PC-3 (cell line): ENCODE measurements at regions not wholly inside any gene's neighbourhood (a gene's known extent, or its start where the extent isn't known, plus 50 kb on each side); places are given as distances from the start of the nearest gene placed in this dataset.

Experiments
- ATAC-seq: fragments of 200-7000 bp; cut with Tn5 transposase; 2 replicates; pipeline ENCODE4 v1.9.1; 2020; ENCODE audit warnings: mild to moderate bottlenecking, moderate library complexity
- BruUV-seq: library from RNA; stranded (reverse); fragments of 400-500 nt; replicated peaks from 2 replicates; lab custom pipeline; 2021; lab: Mats Ljungman, UMichigan
- CTCF ChIA-PET: fragments of 300-600 bp; sonication (Branson Sonifier 250); formaldehyde crosslinking; loops from one replicate; lab custom pipeline; 2022; ENCODE audit warnings: antibody characterized with exemption; lab: Charles Lee
- POLR2A ChIA-PET: fragments of 300-600 bp; sonication (Branson Sonifier 250); formaldehyde crosslinking; loops from one replicate; lab custom pipeline; 2022; ENCODE audit warnings: antibody characterized with exemption; ENCODE audit not compliant: unreplicated experiment; lab: Charles Lee
- DNase-seq: peaks from one replicate; pipeline ENCODE4 v3.0.0-alpha.2; 2015
- H2AFZ ChIP-seq: fragments of 300-600 bp; sonication (generic); 2 replicates; pipeline ENCODE4 v1.6.0; 2016; ENCODE audit warnings: antibody characterized with exemption, low read length
- H3F3A ChIP-seq: fragments of 300-600 bp; sonication (generic); one replicate; pipeline ENCODE4 v1.6.0; 2017; ENCODE audit warnings: antibody characterized with exemption, low read length, control low read depth, mild to moderate bottlenecking; ENCODE audit not compliant: unreplicated experiment
- H3K27ac ChIP-seq: fragments of 300-600 bp; sonication (generic); 2 replicates; pipeline ENCODE4 v1.5.1; 2016; ENCODE audit warnings: mild to moderate bottlenecking, low read length
- H3K27me3 ChIP-seq: fragments of 300-600 bp; sonication (generic); 2 replicates; pipeline ENCODE4 v1.6.1; 2016; ENCODE audit warnings: low read length, mixed read lengths
- H3K36me3 ChIP-seq: fragments of 300-600 bp; sonication (generic); 2 replicates; pipeline ENCODE4 v1.6.1; 2016; ENCODE audit warnings: low read depth, mixed run types, low read length, mixed read lengths
- H3K4me1 ChIP-seq: fragments of 300-600 bp; sonication (generic); 2 replicates; pipeline ENCODE4 v1.5.1; 2016; ENCODE audit warnings: low read length; ENCODE audit not compliant: insufficient read depth
- H3K4me2 ChIP-seq: fragments of 300-600 bp; sonication (generic); 2 replicates; pipeline ENCODE4 v1.6.0; 2016; ENCODE audit warnings: low read length
- H3K4me3 ChIP-seq: fragments of 300-600 bp; sonication (generic); 2 replicates; pipeline ENCODE4 v1.5.1; 2016; ENCODE audit warnings: mild to moderate bottlenecking, low read length, mixed read lengths
- H3K79me2 ChIP-seq: fragments of 300-600 bp; sonication (generic); 2 replicates; pipeline ENCODE4 v1.6.1; 2017; ENCODE audit warnings: low read length, mixed read lengths
- H3K9ac ChIP-seq: fragments of 300-600 bp; sonication (generic); 2 replicates; pipeline ENCODE4 v1.6.0; 2016; ENCODE audit warnings: mild to moderate bottlenecking, low read length
- H3K9me2 ChIP-seq: fragments of 300-600 bp; sonication (generic); replicated peaks from 2 replicates; pipeline ENCODE4 v1.6.1; 2016; ENCODE audit warnings: mixed run types, low read length, mixed read lengths
- H3K9me3 ChIP-seq: fragments of 300-600 bp; sonication (generic); 2 replicates; pipeline ENCODE4 v1.6.1; 2016; ENCODE audit warnings: low read length, mixed read lengths
- H4K20me1 ChIP-seq: fragments of 300-600 bp; sonication (generic); 2 replicates; pipeline ENCODE4 v1.6.1; 2016; ENCODE audit warnings: low read length, mixed read lengths
- EZH2 ChIP-seq: fragments of 300-600 bp; sonication (generic); IDR thresholded peaks from one replicate; pipeline ENCODE4 v1.6.1; 2017; ENCODE audit warnings: antibody characterized with exemption, mild to moderate bottlenecking, low read length; ENCODE audit not compliant: unreplicated experiment
- EZH2phosphoT487 ChIP-seq: fragments of 300-600 bp; sonication (generic); IDR thresholded peaks from 2 replicates; pipeline ENCODE4 v1.6.1; 2018; ENCODE audit warnings: mild to moderate bottlenecking, antibody characterized with exemption, low read length, borderline replicate concordance
- intact Hi-C: fragments of 100-400 bp; cut with micrococcal nuclease; formaldehyde crosslinking; loops from 2 replicates; pipeline ENCODE4 v1.9.0; 2023
- TF ChIP-seq, protein P1 (sequence below): fragments of 300-600 bp; sonication (generic); conservative IDR thresholded peaks from 2 replicates; pipeline ENCODE4 v1.5.1; 2017; ENCODE audit warnings: antibody characterized with exemption, low read depth, mild to moderate bottlenecking, low read length

DNA sequence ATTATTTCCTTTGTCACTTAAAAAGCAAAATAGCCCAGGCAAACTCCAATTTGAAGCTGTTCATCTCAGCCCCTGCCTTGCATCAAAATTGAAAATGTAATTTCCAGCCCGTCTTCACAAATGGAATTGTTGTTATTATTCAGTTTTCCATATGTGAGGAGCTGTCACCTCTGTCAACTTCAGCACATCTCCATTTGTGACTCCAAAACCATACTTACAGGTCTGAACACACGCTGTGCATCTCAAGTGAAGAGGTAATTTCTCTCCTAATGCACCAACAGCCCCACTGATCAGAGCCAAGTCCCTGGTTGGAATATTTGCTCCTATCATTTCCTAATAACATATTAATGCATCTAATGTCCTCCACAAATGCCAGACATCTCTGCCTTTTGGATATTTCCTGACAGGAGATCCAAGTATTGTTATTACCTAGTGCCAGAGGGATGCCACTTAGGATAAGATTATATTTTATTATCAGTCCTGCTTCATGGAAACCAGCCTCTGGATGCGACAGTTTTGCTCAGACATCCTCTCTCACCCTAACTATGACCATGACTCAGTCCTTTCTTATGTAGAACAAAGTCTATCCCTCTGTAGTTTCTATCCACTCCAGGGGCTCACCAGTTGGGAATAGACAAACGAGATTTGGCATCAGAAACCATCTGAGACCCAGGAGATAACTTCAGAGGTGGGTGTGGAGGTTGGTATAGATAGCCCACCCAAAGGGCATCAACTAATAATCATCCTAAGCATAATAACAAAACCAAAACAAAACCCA, 379.8 kb downstream of the VPS13C start:
- TF ChIP-seq EZH2phosphoT487, result no peak
- TF ChIP-seq EZH2, result no peak
- TF ChIP-seq, protein P1, sequence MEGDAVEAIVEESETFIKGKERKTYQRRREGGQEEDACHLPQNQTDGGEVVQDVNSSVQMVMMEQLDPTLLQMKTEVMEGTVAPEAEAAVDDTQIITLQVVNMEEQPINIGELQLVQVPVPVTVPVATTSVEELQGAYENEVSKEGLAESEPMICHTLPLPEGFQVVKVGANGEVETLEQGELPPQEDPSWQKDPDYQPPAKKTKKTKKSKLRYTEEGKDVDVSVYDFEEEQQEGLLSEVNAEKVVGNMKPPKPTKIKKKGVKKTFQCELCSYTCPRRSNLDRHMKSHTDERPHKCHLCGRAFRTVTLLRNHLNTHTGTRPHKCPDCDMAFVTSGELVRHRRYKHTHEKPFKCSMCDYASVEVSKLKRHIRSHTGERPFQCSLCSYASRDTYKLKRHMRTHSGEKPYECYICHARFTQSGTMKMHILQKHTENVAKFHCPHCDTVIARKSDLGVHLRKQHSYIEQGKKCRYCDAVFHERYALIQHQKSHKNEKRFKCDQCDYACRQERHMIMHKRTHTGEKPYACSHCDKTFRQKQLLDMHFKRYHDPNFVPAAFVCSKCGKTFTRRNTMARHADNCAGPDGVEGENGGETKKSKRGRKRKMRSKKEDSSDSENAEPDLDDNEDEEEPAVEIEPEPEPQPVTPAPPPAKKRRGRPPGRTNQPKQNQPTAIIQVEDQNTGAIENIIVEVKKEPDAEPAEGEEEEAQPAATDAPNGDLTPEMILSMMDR, result no peak
- intact Hi-C loops, result no loop called here
- no peaks in the 10 kb centered on the region for H3K36me3 ChIP-seq
- no peak overlapping the region for H3K27ac ChIP-seq
- no peaks in the 10 kb centered on the region for H3K9me2 ChIP-seq
- no peaks in the 10 kb centered on the region for H3K4me1 ChIP-seq
- BruUV-seq, result no TSS peak
- ATAC-seq (no peak), DNase-seq (no peak)
- no peaks in the 10 kb centered on the region for H3K79me2 ChIP-seq
- H3K9ac ChIP-seq, result no peak overlapping the region
- ChIA-PET CTCF (no interaction called here), POLR2A (no interaction called here)
- H3K9me3 ChIP-seq, result no peaks in the 10 kb centered on the region
- no peaks in the 10 kb centered on the region for H4K20me1 ChIP-seq
- no peak overlapping the region for H2AFZ ChIP-seq
- H3K4me2 ChIP-seq, result no peak overlapping the region
- no peaks in the 10 kb centered on the region for H3F3A ChIP-seq
- peaks cover 21% of the 10 kb centered on the region for H3K27me3 ChIP-seq
- no peak overlapping the region for H3K4me3 ChIP-seq

DNA sequence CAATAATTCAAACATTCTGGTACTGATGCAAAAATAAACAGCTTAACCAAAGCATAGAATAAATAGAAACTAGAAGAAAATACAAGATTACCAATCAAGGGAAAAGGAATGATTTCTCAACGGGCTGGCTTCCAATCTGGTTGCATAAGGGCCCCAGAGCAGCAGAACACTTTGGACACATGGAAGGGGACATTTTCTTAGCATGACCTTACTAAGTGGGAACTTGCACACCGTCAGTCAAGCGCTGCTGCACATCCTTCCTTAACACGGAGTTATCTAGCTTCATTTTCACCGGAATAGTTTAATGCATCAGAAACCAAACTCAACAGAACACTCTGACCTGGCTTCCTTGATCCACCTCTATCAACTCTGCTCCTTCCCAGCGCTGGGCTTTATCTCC, 388.5 kb downstream of the VPS13C start:
- H3K27me3 ChIP-seq, result peaks cover 39% of the 10 kb centered on the region
- H3K9me2 ChIP-seq, result no peaks in the 10 kb centered on the region
- no peaks in the 10 kb centered on the region for H3K36me3 ChIP-seq
- no peaks in the 10 kb centered on the region for H4K20me1 ChIP-seq
- no peak for ATAC-seq
- H3K4me1 ChIP-seq, result no peaks in the 10 kb centered on the region
- no peak overlapping the region for H3K27ac ChIP-seq
- POLR2A ChIA-PET, result no interaction called here
- no peak overlapping the region for H3K9ac ChIP-seq
- no peaks in the 10 kb centered on the region for H3K79me2 ChIP-seq
- H3K9me3 ChIP-seq, result no peaks in the 10 kb centered on the region
- H2AFZ ChIP-seq, result no peak overlapping the region
- no peak for DNase-seq
- H3F3A ChIP-seq, result no peaks in the 10 kb centered on the region
- BruUV-seq, result no TSS peak
- TF ChIP-seq, protein P1, result no peak
- TF ChIP-seq EZH2phosphoT487, result no peak
- TF ChIP-seq EZH2, result no peak
- CTCF ChIA-PET, result no interaction called here
- intact Hi-C loops, result no loop called here
- H3K4me3 ChIP-seq, result no peak overlapping the region
- H3K4me2 ChIP-seq, result no peak overlapping the region

DNA sequence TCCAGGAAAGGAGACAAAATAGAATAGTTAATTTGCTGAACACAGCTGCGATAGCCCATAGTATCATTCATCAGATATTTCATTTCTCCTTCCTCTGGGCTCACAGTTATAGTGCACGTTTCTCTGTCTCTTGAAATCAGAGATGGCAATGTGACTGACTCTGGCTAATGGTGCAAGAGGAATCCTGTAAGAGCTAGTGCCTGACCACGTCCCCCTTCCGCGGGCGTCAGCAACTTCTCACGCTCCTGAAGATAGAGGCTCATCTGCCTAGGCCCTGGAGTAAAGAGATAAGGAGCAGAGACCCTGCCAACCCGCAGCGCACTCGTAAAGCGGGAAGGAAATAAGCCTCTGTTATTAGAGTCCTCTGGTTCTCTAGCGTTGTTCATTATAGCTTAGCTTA, 391.8 kb downstream of the VPS13C start:
- no peaks in the 10 kb centered on the region for H3F3A ChIP-seq
- no peaks in the 10 kb centered on the region for H3K79me2 ChIP-seq
- CTCF ChIA-PET, result no interaction called here
- no peak overlapping the region for H3K4me2 ChIP-seq
- intact Hi-C loops, result no loop called here
- H3K9ac ChIP-seq, result no peak overlapping the region
- no peaks in the 10 kb centered on the region for H3K9me2 ChIP-seq
- H3K27me3 ChIP-seq, result peaks cover 60% of the 10 kb centered on the region
- POLR2A ChIA-PET, result no interaction called here
- no TSS peak for BruUV-seq
- H3K9me3 ChIP-seq, result no peaks in the 10 kb centered on the region
- H3K4me3 ChIP-seq, result no peak overlapping the region
- ATAC-seq (no peak), DNase-seq (no peak)
- TF ChIP-seq EZH2phosphoT487 (no peak), EZH2 (no peak)
- TF ChIP-seq, protein P1, result no peak
- no peaks in the 10 kb centered on the region for H3K4me1 ChIP-seq
- no peak overlapping the region for H2AFZ ChIP-seq
- H3K36me3 ChIP-seq, result no peaks in the 10 kb centered on the region
- no peaks in the 10 kb centered on the region for H4K20me1 ChIP-seq
- no peak overlapping the region for H3K27ac ChIP-seq
